DLD1 (cell line): ENCODE measurements at regions not wholly inside any gene's neighbourhood (a gene's known extent, or its start where the extent isn't known, plus 50 kb on each side); places are given as distances from the start of the nearest gene placed in this dataset.

ENCODE experiments used
- in situ Hi-C: cut with HindIII; loops from 2 replicates; pipeline ENCODE4 v1.10.0; 2017; ENCODE audit warnings: low sequenced_read_pairs

- in situ Hi-C loops: no loop called here
Measured at GRCh38 chr9:79801459-79801858, 229.7 kb downstream of the TLE4 start.

GRCh38 chr9:79800578-79800977 lies 228.8 kb downstream of the TLE4 start:
- in situ Hi-C loops: no loop called here

GRCh38 chr9:79799691-79800335 lies 228.0 kb downstream of the TLE4 start:
- in situ Hi-C loops: no loop called here

- in situ Hi-C loops: no loop called here
Measured at GRCh38 chr9:79798450-79798849, 226.7 kb downstream of the TLE4 start.

GRCh38 chr9:79796411-79796810 lies 224.6 kb downstream of the TLE4 start:
- in situ Hi-C loops: no loop called here

GRCh38 chr9:79788662-79789061 lies 216.9 kb downstream of the TLE4 start:
- in situ Hi-C loops: no loop called here

GRCh38 chr9:79781263-79781662 lies 209.5 kb downstream of the TLE4 start:
- in situ Hi-C loops: no loop called here

GRCh38 chr9:79780559-79780958 lies 208.8 kb downstream of the TLE4 start:
- in situ Hi-C loops: no loop called here

- in situ Hi-C loops: no loop called here
Measured at GRCh38 chr9:79779901-79780300, 208.1 kb downstream of the TLE4 start.

- in situ Hi-C loops: no loop called here
Measured at GRCh38 chr9:79778581-79778980, 206.8 kb downstream of the TLE4 start.

GRCh38 chr9:79776581-79776980 lies 204.8 kb downstream of the TLE4 start:
- in situ Hi-C loops: no loop called here
